ENCODE measurements at regions not wholly inside any gene's neighbourhood (a gene's known extent, or its start where the extent isn't known, plus 50 kb on each side); places are given as distances from the start of the nearest gene placed in this dataset.

DNA sequence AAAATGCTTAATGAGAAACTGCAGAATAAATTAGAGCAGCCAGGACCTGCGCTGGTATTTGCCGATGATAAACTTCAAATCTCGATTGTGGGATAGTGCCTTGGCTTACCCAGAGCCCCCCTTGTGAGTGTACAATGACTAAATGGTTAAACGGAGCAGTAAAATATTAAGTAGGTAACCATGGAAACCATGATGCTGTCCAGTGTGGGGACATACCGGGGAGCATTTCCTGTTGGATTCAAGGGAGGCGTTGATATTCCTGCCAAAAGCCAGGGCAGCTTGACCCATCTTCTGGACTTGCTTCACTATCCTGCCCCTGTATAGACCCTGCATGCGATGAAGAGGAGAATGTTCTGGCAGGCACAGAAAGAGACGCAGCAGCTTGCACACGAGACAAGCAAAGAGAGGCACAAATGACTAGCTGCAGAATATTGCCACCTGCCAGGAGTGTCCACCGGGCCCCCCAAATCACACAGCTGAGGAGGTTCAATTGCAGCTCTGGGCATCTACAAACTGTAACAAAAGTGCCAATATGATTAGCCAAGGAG lies 255.3 kb upstream of the TSHZ3 start:
- H3K27me3 Mint-ChIP-seq = peaks cover 12% of the 10 kb centered on the region
- no peak for DNase-seq (ENCODE audit: low spot score, unreplicated experiment)
- TF ChIP-seq, protein P1, sequence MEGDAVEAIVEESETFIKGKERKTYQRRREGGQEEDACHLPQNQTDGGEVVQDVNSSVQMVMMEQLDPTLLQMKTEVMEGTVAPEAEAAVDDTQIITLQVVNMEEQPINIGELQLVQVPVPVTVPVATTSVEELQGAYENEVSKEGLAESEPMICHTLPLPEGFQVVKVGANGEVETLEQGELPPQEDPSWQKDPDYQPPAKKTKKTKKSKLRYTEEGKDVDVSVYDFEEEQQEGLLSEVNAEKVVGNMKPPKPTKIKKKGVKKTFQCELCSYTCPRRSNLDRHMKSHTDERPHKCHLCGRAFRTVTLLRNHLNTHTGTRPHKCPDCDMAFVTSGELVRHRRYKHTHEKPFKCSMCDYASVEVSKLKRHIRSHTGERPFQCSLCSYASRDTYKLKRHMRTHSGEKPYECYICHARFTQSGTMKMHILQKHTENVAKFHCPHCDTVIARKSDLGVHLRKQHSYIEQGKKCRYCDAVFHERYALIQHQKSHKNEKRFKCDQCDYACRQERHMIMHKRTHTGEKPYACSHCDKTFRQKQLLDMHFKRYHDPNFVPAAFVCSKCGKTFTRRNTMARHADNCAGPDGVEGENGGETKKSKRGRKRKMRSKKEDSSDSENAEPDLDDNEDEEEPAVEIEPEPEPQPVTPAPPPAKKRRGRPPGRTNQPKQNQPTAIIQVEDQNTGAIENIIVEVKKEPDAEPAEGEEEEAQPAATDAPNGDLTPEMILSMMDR (IDR thresholded peaks at IDR 0.05; ENCODE audit: unreplicated experiment) = no peak
- H3K4me1 Mint-ChIP-seq (ENCODE audit: low read depth) = peaks cover 10% of the 10 kb centered on the region
- no peaks in the 10 kb centered on the region for H3K9me3 Mint-ChIP-seq (ENCODE audit: low read depth)
- no peaks in the 10 kb centered on the region for H3K36me3 Mint-ChIP-seq (ENCODE audit: insufficient read depth)
- H3K4me3 Mint-ChIP-seq (ENCODE audit: low read depth) = no peak overlapping the region
- H3K27ac Mint-ChIP-seq = no peak overlapping the region

DNA sequence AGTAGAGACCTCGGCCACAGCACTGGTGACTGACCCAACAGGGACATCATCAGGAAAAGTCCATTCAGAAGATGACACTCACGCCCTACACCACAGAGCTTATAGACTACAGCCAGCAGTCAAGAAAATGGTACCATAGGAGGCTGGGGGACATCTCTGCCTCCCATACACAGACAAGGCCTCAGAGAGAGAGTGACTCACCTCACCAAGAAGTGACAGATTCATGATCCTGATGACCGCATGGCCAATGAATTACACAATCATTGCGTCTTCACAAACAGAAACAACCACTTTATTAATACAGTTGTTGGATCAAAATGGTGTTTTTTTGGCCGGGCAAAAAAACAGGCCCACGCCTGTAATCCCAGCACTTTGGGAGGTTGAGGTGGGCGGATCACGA lies 260.8 kb upstream of the TSHZ3 start:
- Mint-ChIP-seq H3K9me3 (ENCODE audit: low read depth) (no peaks in the 10 kb centered on the region), H3K27me3 (peaks cover 32% of the 10 kb centered on the region), H3K4me1 (ENCODE audit: low read depth) (no peaks in the 10 kb centered on the region), H3K4me3 (ENCODE audit: low read depth) (no peak overlapping the region), H3K27ac (no peak overlapping the region), H3K36me3 (ENCODE audit: insufficient read depth) (no peaks in the 10 kb centered on the region)
- DNase-seq (ENCODE audit: low spot score, unreplicated experiment) = no peak
- TF ChIP-seq, protein P1 (IDR thresholded peaks at IDR 0.05; ENCODE audit: unreplicated experiment) = no peak

DNA sequence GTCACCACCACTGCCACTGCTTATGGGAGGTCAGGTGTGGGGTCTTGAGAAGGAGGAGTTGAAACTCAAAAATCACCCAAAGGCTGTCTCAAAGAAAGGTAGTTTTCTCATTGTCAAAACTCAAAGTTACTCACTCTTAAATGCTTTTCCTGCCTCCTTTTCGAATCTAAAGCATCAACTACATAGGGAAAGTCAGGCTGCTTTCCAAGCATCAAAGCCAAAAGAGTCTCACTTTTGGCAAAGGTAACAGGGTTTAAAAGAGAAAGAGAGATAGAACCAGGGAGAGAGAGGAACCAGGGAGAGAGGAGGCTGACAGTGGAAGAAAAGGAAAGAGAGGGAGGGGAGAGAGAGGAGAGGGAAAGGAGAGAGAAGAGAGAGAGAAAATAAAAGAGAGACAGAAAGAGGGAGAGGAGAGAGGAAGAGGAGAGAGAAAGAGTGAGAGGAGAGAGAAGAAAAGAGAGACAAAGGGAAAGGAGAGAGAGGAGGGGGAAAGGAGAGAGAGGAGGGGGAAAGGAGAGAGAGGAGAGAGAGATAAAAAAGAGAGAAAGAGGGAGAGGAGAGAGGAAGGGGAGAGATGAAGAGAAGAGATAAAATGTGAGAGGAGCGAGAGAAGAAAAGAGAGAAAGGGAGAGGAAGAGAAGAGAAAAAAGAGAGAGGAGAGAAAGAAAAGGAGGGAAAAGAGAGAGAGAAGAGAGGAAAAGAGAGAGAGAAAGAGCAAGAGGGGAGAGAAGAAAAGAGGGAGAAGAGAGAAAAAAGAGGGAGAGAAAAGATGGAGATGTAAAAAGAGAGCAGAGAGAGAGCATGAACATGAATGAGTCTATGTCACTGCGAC lies 262.0 kb upstream of the TSHZ3 start:
- TF ChIP-seq, protein P1 (IDR thresholded peaks at IDR 0.05; ENCODE audit: unreplicated experiment) = no peak
- no peak overlapping the region for H3K4me3 Mint-ChIP-seq (ENCODE audit: low read depth)
- DNase-seq (ENCODE audit: low spot score, unreplicated experiment) = no peak
- H3K36me3 Mint-ChIP-seq (ENCODE audit: insufficient read depth) = no peaks in the 10 kb centered on the region
- no peak overlapping the region for H3K27ac Mint-ChIP-seq
- H3K27me3 Mint-ChIP-seq = peaks cover 24% of the 10 kb centered on the region
- no peaks in the 10 kb centered on the region for H3K9me3 Mint-ChIP-seq (ENCODE audit: low read depth)
- H3K4me1 Mint-ChIP-seq (ENCODE audit: low read depth) = no peaks in the 10 kb centered on the region

DNA sequence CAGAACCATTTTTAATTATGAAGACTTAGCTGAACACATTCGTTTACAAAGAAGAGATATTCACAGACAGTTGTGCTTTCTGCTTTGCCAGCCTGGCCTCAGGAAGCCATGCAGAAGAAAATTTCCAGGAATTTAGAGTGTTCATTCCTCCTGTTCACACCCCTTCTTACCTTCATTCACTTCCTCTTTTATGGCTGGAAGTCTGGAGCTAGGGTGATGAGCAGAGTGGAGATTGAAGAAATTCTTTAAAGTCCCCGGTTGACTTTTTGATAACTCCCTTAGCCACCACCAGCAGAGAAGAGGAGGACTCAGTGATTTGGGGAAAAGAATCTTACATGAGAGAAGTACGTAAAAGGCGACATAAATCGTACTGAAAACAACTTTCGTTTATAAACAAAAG lies 263.6 kb upstream of the TSHZ3 start:
- H3K9me3 Mint-ChIP-seq (ENCODE audit: low read depth) = no peaks in the 10 kb centered on the region
- no peak overlapping the region for H3K27ac Mint-ChIP-seq
- H3K27me3 Mint-ChIP-seq = peaks cover 23% of the 10 kb centered on the region
- no peaks in the 10 kb centered on the region for H3K36me3 Mint-ChIP-seq (ENCODE audit: insufficient read depth)
- H3K4me1 Mint-ChIP-seq (ENCODE audit: low read depth) = no peaks in the 10 kb centered on the region
- H3K4me3 Mint-ChIP-seq (ENCODE audit: low read depth) = no peak overlapping the region
- no peak for DNase-seq (ENCODE audit: low spot score, unreplicated experiment)
- TF ChIP-seq, protein P1 (IDR thresholded peaks at IDR 0.05; ENCODE audit: unreplicated experiment) = no peak

DNA sequence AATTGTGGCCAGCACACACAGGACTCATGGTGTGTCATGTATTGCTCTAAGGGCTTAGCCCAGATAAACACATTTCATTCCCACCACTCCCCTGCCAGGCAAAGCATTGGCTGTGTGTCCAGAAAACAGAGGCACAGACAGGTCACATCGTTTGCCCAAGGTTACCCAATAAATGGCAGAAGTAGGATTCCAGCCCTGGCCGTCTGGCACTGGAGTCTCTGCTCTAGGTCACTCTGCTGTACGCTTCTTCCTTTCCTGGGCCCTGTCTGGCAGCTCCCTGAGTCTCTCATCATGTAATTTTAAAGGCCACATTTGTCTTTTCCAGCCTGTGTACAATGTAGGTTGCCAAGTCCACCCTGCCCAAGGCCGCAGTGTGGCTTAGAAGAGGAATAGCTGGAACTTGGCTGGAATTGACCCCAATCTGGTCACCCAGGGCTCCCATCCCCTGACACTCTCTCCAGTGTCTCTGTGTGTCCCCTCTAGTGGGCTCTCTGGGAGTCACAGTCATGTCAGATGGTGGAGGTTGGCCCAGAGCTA lies 264.5 kb upstream of the TSHZ3 start:
- Mint-ChIP-seq H3K9me3 (ENCODE audit: low read depth) (no peaks in the 10 kb centered on the region), H3K27ac (no peak overlapping the region), H3K4me3 (ENCODE audit: low read depth) (no peak overlapping the region), H3K27me3 (peaks cover 22% of the 10 kb centered on the region), H3K4me1 (ENCODE audit: low read depth) (no peaks in the 10 kb centered on the region), H3K36me3 (ENCODE audit: insufficient read depth) (no peaks in the 10 kb centered on the region)
- TF ChIP-seq, protein P1 (IDR thresholded peaks at IDR 0.05; ENCODE audit: unreplicated experiment) = peak; percentile 18
- no peak for DNase-seq (ENCODE audit: low spot score, unreplicated experiment)
